ENCODE measurements at regions not wholly inside any gene's neighbourhood (a gene's known extent, or its start where the extent isn't known, plus 50 kb on each side); places are given as distances from the start of the nearest gene placed in this dataset.

- TF ChIP-seq ZNF592 (IDR thresholded peaks at IDR 0.05) (no peak), EP300 (IDR thresholded peaks at IDR 0.05; ENCODE audit: borderline replicate concordance in 1 of 2, control insufficient read depth in 1 of 2, low read depth in 2 of 2, low read length in 2 of 2) (no peak), E2F4 (IDR thresholded peaks at IDR 0.05; ENCODE audit: low read depth, low read length) (no peak), POLR2AphosphoS5 (IDR thresholded peaks at IDR 0.05; ENCODE audit: low read length) (no peak), MYC (IDR thresholded peaks at IDR 0.05; ENCODE audit: insufficient read depth, insufficient read length, insufficient replicate concordance, low read length, severe bottlenecking) (no peak), CTCF (IDR thresholded peaks at IDR 0.05 in 2 of 3, conservative IDR thresholded peaks at IDR 0.05 in 1 of 3; ENCODE audit: control insufficient read depth in 2 of 3, extremely low read depth in 1 of 3, insufficient read depth in 1 of 3, low read depth in 3 of 3, low read length in 3 of 3) (no peak), CHD4 (IDR thresholded peaks at IDR 0.05) (no peak), BHLHE40 (IDR thresholded peaks at IDR 0.05; ENCODE audit: borderline replicate concordance in 1 of 2, low read depth in 2 of 2, low read length in 1 of 2) (no peak), SMC3 (IDR thresholded peaks at IDR 0.05; ENCODE audit: borderline replicate concordance, low read length) (no peak), JUND (IDR thresholded peaks at IDR 0.05; ENCODE audit: low read depth, low read length) (no peak), REST (IDR thresholded peaks at IDR 0.05; ENCODE audit: low read depth, low read length) (no peak)
These were observed 277.0 kb upstream of the PTCHD4 start for GRCh38 chr6:48388044-48388443.

Measured in GM12878 (cell line).